Activated CD4-positive, alpha-beta T cell treated with anti-CD3 and anti-CD28 coated beads, Interleukin-2, Interleukin-6, amounts not matched to agents 100 ng/mL and 50 ng/mL, durations not matched to agents 16 hours and 8 hours (primary cell): ENCODE measurements at regions not wholly inside any gene's neighbourhood (a gene's known extent, or its start where the extent isn't known, plus 50 kb on each side); places are given as distances from the start of the nearest gene placed in this dataset.
"Not testable (repeated sequence)": the region's sequence is repeated elsewhere in the genome, so short reads cannot be mapped to it uniquely, and the experiment has no call there.

Source experiments
- DNase-seq: peaks from one replicate; pipeline ENCODE4 v3.0.0-alpha.2; 2020

- no peak for DNase-seq
These were observed 50.1 kb upstream of the BCL6 start for GRCh38 chr3:187795207-187795960.

- DNase-seq, result peak; percentile 14
These were observed 52.9 kb upstream of the BCL6 start for GRCh38 chr3:187798126-187798525.

- peak; percentile 80 for DNase-seq
These were observed 53.6 kb upstream of the BCL6 start for GRCh38 chr3:187798531-187799530.

GRCh38 chr3:187799942-187800641 lies 54.8 kb upstream of the BCL6 start:
- peak; percentile 66 for DNase-seq

GRCh38 chr3:187801152-187801551 lies 55.9 kb upstream of the BCL6 start:
- DNase-seq, result peak; percentile 13

GRCh38 chr3:187802203-187802927 lies 57.1 kb upstream of the BCL6 start:
- DNase-seq, result peak; percentile 43

GRCh38 chr3:187802928-187803259 lies 57.6 kb upstream of the BCL6 start:
- DNase-seq, result peak; percentile 96

- DNase-seq, result peak; percentile 59
These were observed 59.0 kb upstream of the BCL6 start for GRCh38 chr3:187804120-187804744.

GRCh38 chr3:187804745-187805121 lies 59.5 kb upstream of the BCL6 start:
- DNase-seq, result no peak

GRCh38 chr3:187805774-187806173 lies 60.5 kb upstream of the BCL6 start:
- DNase-seq, result peak; percentile 6

- DNase-seq, result peak; percentile 87
These were observed 62.0 kb upstream of the BCL6 start for GRCh38 chr3:187807086-187807862.

GRCh38 chr3:187808527-187808895 lies 63.2 kb upstream of the BCL6 start:
- DNase-seq, result no peak

- no peak for DNase-seq
These were observed 64.3 kb upstream of the BCL6 start for GRCh38 chr3:187809612-187809991.

GRCh38 chr3:187810021-187810446 lies 64.8 kb upstream of the BCL6 start:
- DNase-seq, result no peak

- no peak for DNase-seq
These were observed 66.5 kb upstream of the BCL6 start for GRCh38 chr3:187811585-187812250.

GRCh38 chr3:187812496-187812895 lies 67.2 kb upstream of the BCL6 start:
- no peak for DNase-seq

- no peak for DNase-seq
These were observed 67.9 kb upstream of the BCL6 start for GRCh38 chr3:187813198-187813597.

- DNase-seq, result not testable (repeated sequence)
These were observed 72.5 kb upstream of the BCL6 start for GRCh38 chr3:187817766-187818165.

- DNase-seq, result no peak
These were observed 76.5 kb upstream of the BCL6 start for GRCh38 chr3:187821616-187822317.

GRCh38 chr3:187822402-187822801 lies 77.1 kb upstream of the BCL6 start:
- DNase-seq, result peak; percentile 21
